ENCODE measurements at regions not wholly inside any gene's neighbourhood (a gene's known extent, or its start where the extent isn't known, plus 50 kb on each side); places are given as distances from the start of the nearest gene placed in this dataset.

DNA sequence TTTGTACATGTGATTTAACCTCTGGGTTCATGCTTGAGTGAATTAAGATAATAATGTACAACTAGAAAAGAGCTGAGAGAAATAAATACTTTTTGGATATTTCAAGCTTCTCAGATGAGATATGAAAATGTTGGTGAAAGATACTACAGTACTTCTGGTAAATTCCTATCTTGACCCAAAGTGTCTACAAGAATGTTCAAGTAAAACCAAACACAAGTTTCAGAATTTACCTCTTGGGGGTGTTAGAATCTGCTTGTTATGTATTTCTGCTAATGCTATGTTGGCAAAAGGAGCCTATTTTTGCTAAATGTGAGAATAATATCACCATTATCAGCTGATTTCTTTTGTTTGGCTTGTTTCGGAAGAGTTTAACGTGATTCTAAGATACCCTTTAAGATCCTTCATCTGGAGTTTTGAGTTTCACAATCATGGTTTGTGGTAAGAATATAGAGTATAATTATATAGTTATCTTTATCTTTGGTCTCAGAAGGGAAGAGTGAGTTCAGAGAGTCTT lies 388.5 kb downstream of the LMO4 start:
- TF ChIP-seq GATA1 (IDR thresholded peaks at IDR 0.05; ENCODE audit: low read depth, low read length): no peak
- no peak for TF ChIP-seq POLR2A (IDR thresholded peaks at IDR 0.05; ENCODE audit: low read length)
- no peak for DNase-seq

DNA sequence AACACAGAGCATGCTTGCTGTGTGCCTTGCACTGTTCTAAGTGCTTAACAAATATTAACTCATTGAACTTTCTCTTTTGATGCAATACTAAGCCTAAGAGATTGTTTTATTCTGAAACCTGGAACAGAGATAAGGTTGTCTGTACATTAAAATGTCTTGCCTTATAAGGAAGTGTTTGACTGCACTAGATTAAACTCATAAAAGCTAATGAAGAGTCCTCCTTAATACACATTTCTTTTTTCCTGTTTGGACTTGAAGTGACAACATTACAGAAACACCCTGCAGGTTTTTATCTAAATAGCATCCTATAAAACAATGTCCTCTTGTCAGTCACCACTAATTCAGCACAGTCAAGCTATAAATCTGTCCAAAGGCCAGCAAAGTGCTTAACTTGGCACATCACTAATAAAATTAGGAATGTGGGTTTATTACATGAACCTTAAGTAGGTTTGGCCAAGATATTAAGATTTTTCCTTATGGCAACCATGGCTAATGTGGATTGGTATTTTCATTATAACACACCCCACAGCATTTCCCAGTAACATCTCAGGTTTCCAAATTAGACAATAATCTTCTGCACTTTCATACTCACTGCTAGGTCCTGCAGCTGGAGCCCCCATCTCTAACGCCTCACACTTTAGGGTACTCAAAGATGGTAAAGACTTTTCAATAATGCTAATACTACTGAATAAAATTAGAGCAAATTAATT lies 389.7 kb downstream of the LMO4 start:
- TF ChIP-seq GATA1 (IDR thresholded peaks at IDR 0.05; ENCODE audit: low read depth, low read length): no peak
- no peak for TF ChIP-seq POLR2A (IDR thresholded peaks at IDR 0.05; ENCODE audit: low read length)
- DNase-seq: no peak

DNA sequence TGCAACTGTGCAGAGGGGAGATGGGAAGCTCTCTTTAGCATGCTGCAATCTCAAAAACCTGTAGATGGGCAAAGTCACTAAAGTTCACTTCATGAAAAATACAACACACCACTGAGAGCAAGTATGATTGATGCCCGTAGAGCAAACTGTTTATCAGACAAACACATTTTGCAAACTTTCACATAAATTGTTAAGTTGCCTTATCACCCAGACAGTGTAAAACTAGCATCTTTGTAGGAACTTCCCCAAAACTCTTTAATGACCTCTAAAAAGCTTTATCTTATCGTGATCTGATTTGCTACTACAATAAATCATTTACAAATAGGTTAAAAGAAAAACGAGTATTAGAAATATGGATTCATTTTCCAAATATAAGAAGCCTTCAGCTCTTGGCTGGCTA lies 391.0 kb downstream of the LMO4 start:
- TF ChIP-seq GATA1 (IDR thresholded peaks at IDR 0.05; ENCODE audit: low read depth, low read length) (no peak), POLR2A (IDR thresholded peaks at IDR 0.05; ENCODE audit: low read length) (no peak)
- DNase-seq: no peak

DNA sequence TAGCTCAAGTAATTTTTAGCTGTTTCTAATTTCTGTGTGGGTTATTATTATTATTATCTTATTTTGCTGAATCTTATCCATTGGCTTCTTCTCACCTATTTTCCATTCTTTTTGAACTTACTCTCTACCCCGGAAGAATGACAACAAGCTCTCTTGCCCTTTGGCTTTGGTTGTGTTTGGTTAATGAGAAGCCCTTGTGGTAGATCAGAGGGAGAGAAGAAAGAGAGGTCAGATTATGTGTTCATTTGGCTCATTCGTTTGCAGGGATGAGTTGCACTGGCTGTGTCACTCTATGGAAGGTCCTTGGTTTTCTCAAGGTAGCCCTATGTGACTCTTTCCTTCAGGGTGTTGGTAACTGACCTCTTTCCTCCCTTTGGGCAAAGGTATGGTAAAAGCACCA lies 391.9 kb downstream of the LMO4 start:
- TF ChIP-seq GATA1 (IDR thresholded peaks at IDR 0.05; ENCODE audit: low read depth, low read length): no peak
- TF ChIP-seq POLR2A (IDR thresholded peaks at IDR 0.05; ENCODE audit: low read length): no peak
- DNase-seq: no peak

DNA sequence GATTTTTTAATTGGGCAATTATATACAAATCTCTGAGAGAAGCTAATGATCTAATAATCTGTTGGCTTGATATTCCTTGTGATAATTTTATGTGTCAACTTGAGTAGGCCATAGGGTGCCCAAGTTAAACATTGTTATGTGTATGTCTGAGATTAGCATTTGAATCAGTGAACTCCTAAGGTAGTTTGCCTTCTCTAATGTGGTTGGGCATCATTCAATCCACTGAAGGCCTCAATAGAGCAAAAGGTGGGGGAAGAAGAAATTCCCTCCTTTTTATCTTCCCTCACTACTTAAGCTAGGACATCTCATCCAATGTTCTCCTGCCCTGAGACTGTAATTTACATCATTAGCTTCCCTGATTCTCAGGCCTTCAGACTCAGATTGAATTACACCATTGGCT lies 394.5 kb downstream of the LMO4 start:
- TF ChIP-seq POLR2A (IDR thresholded peaks at IDR 0.05; ENCODE audit: low read length): no peak
- no peak for TF ChIP-seq GATA1 (IDR thresholded peaks at IDR 0.05; ENCODE audit: low read depth, low read length)
- DNase-seq: no peak

DNA sequence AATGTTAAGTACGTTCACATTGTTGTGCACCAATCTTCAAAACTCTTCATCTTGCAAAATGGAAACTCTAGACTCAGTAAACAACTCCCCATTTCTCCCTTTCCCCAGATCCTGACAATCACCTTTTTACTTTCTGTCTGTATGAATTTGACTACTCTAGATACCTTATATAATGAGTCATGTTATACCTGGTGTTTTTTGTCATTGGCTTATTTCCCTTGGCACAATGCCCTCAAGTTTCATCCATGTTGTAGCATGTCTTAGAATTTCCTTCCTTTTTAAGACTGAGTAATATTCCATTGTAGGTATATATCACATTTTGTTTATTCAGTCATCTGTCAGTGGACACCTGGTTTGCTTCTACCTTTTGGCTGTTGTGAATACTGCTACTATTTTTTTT lies 399.5 kb downstream of the LMO4 start:
- TF ChIP-seq GATA1 (IDR thresholded peaks at IDR 0.05; ENCODE audit: low read depth, low read length) (no peak), POLR2A (IDR thresholded peaks at IDR 0.05; ENCODE audit: low read length) (no peak)

DNA sequence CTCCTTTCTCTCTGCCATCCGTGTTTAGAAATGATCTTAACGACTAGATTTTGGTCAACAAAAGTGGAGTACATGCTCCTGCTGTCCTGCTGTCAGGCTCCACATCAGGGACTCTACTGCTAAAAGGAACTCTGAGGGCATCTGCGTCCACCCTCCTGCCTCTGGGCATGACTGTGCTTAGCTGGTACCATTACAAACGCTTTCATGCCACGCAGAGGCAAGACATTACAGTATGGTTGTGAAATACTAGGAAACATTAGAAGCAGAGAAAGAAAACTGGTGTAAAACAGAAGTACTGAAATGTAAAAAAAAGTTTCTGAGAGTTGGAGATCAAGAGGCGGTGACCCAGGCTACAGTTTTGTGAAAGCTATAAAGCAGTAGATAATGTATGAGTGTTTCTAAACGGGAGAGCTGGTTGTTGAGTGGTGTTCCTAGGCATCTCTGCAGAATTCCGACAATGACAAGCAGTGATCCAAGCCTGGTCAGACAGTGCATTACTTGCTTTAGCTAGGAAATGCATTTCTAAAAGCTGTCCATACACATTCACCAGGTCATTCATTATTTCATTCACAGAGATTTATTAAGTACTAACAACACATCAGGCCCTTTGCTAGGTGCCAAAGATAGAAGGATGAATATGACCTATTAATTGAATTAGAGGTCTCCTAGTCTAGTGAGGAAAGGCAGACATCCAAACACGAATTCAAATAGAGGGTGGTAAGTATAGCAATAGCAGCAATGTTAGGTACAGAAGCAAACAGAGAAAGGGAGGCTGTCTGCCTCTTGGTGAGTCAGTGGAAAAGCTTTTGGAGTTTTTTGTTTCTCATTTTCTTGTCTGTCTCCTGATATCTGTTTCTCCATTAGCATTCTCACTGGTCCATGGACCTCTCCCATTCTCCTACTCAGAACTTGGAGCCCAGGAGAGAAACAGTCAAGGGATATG lies 401.9 kb downstream of the LMO4 start:
- TF ChIP-seq GATA1 (IDR thresholded peaks at IDR 0.05; ENCODE audit: low read depth, low read length) (no peak), POLR2A (IDR thresholded peaks at IDR 0.05; ENCODE audit: low read length) (no peak)
- no peak for DNase-seq

More for the DNA sequence above, 399.5 kb downstream of the LMO4 start:
- no peak for DNase-seq

DNA sequence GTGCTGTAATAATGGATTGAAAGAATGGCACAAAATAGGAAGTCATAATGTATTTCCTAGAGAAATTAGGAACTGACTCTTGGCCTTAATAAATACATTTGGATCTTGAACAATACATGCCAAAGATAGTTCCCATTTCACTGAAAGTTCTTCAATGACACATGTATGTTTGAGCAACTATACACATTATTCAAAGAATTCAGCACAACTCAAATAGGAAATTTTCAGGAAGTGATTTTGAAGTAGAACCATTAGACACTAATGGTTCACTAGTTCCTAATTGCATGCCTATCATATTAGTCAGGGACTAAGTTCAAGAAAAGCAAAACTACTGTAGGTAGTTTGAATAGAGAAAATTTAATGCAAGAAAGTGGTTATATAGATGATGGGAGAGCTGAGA lies 404.7 kb downstream of the LMO4 start:
- TF ChIP-seq POLR2A (IDR thresholded peaks at IDR 0.05; ENCODE audit: low read length): no peak
- no peak for TF ChIP-seq GATA1 (IDR thresholded peaks at IDR 0.05; ENCODE audit: low read depth, low read length)
- no peak for DNase-seq

DNA sequence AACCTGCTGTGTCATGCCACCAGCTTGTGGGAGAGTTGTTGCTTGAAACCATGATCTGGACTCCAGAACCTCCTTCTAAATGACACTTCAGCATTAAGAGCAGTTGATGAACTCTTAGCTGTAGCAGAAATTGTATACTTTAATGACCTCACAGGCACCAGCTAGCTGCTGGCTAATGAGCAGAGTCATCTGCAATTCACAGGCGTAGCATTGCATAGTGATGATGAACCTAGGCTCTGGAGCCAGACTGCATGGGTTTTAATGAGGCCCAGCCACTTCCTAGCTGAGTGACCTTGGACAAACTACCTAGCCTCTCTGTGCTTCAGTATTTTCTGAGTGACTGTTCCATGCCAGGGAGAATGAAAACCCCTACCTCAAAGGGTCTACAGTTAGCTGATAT lies 407.1 kb downstream of the LMO4 start:
- TF ChIP-seq POLR2A (IDR thresholded peaks at IDR 0.05; ENCODE audit: low read length) (no peak), GATA1 (IDR thresholded peaks at IDR 0.05; ENCODE audit: low read depth, low read length) (no peak)
- DNase-seq: no peak

DNA sequence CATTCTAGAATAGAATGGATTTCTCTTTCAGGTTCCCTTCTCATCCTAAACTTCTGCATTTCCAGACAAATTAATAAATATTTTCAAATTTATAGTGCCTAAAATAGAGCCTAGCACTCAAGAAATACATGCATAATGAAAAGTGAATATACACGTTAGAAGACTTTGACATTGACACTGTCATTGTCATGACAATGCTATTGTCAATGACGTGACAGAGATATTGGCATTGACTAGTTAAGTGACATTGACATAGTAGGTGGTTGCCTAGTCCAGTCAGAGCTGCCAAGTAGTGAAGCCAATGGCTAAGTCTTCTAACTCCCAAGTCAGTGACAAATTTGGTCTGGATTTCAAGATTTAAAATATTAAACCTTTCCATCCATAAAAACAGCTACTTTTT lies 410.5 kb downstream of the LMO4 start:
- no peak for TF ChIP-seq POLR2A (IDR thresholded peaks at IDR 0.05; ENCODE audit: low read length)
- no peak for TF ChIP-seq GATA1 (IDR thresholded peaks at IDR 0.05; ENCODE audit: low read depth, low read length)
- no peak for DNase-seq

DNA sequence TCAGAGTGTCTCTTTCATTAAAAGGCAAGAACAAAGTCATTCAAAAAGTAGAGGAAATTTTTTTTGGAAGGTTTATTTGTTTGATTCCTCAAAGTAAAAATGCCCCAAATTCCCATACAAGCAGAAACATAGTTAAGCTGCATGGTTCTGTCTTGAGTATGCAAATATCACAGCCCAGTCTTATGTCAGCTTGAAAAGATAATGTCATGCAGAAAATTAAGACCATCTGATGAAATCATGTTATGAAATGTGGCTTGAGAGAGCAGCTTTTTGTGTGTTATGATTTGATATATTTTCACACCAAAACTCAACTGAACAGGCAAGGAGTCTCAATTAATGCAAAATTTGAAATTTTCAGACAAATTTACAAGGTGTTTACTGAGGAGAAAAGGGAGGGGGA lies 411.0 kb downstream of the LMO4 start:
- DNase-seq: no peak
- TF ChIP-seq POLR2A (IDR thresholded peaks at IDR 0.05; ENCODE audit: low read length): no peak
- TF ChIP-seq GATA1 (IDR thresholded peaks at IDR 0.05; ENCODE audit: low read depth, low read length): no peak

DNA sequence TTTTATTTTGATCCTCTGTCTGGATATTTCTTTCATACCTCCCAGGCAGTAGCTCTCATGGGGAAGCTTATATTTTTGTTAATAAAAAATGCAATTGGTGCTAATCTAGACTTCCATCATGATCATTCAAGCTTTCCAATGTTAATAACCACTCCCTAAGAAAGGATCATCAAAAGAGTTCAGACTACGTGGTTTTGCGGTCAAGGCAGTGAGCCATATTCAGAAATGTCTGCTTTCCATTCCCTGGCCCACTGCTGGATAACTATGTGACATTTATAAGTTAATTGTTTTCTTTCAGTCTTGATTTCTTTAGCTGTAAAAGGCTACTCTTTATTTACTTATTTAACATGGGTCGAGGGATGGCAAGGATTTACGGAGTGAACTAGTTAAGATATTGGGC lies 414.6 kb downstream of the LMO4 start:
- TF ChIP-seq GATA1 (IDR thresholded peaks at IDR 0.05; ENCODE audit: low read depth, low read length): no peak
- DNase-seq: no peak

DNA sequence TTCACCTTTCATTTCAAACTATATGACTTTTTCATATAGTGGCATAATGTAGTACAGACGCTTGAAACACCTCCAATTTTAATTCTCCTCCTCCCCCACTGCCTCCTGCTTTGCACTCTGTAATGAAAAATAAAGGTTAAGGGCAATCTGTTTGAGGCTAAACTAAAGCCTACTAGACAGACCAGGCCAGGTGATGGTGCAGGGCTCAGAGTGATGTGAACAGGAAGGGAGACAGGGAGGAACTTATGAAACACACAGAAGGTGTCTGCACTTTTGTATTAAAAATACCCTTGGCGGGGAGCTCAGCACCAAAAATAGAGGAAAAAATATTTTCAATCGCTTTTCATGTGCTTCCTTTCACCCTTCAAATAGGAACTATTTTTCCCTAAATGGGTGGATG lies 415.4 kb downstream of the LMO4 start:
- TF ChIP-seq GATA1 (IDR thresholded peaks at IDR 0.05; ENCODE audit: low read depth, low read length): no peak
- TF ChIP-seq POLR2A (IDR thresholded peaks at IDR 0.05; ENCODE audit: low read length): no peak

DNA sequence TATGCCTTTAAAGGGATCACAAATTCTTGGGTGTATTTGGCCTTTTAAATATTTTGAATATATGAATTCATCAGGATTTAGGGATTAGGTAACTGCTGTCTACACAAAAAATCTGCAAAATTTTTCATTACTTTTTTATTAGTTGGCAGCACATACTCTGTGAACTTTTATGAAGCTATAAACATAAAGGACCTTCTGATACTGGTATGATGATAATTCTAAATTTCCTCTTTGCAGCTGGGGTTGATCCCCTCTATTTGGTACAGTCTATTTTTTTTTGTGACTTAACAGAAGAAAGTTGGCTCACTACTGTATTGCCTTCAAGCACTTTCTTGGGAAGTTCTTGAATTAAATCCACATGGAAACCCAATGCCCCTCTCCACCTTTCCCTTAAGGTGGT lies 416.1 kb downstream of the LMO4 start:
- TF ChIP-seq GATA1 (IDR thresholded peaks at IDR 0.05; ENCODE audit: low read depth, low read length) (no peak), POLR2A (IDR thresholded peaks at IDR 0.05; ENCODE audit: low read length) (no peak)

More for the DNA sequence above, 415.4 kb downstream of the LMO4 start:
- DNase-seq: no peak

More for the DNA sequence above, 416.1 kb downstream of the LMO4 start:
- no peak for DNase-seq

All from erythroblast (primary cell).